Germinal center (tissue), 1 donor: ENCODE measurements at regions not wholly inside any gene's neighbourhood (a gene's known extent, or its start where the extent isn't known, plus 50 kb on each side); places are given as distances from the start of the nearest gene placed in this dataset.
"Not testable (repeated sequence)": the region's sequence is repeated elsewhere in the genome, so short reads cannot be mapped to it uniquely, and the experiment has no call there.

ENCODE experiments used
- DNase-seq: peaks from one replicate; pipeline ENCODE4 v3.0.0; 2012; ENCODE audit warnings: mixed read lengths, low spot score

GRCh38 chr4:183816077-183816476, 89.0 kb upstream of the STOX2 start:
- no peak for DNase-seq

GRCh38 chr4:183816882-183817509, 88.1 kb upstream of the STOX2 start:
- DNase-seq: no peak

DNA sequence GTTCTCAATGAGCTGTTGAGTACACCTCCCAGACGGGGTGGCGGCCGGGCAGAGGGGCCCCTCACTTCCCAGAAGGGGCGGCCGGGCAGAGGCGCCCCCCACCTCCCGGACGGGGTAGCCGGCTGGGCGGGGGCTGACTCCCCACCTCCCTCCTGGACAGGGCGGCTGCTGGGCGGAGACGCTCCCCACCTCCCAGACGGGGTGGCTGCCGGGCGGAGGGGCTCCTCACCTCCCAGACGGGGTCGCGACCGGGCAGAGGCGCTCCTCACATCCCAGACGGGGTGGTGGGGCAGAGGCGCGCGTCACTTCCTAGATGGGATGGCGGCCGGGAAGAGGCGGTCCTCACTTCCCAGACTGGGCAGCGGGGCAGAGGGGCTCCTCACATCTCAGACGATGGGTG, 86.5 kb upstream of the STOX2 start:
- not testable (repeated sequence) for DNase-seq

GRCh38 chr4:183821076-183821853, 83.8 kb upstream of the STOX2 start:
- DNase-seq: no peak

DNA sequence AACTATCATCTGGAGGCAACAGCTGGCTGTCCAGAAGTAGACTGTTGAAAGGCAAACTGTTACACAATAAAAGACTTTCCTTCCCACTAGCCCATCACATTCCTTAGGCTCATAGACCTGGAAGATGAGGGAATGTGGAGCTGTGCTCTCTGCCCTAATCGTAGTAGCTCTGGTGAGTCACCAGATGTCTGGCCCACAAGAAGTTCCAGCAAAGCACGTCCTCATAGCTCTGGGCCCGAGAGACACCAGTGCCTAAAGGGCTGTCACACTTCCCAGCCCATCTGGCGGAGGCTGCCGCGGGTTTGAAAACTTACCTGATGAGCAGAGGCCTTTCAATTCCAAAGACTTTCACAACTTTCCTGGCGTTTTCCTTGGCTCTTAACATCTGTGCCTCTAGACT, 81.7 kb upstream of the STOX2 start:
- no peak for DNase-seq

GRCh38 chr4:183825346-183825745, 79.8 kb upstream of the STOX2 start:
- no peak for DNase-seq

DNA sequence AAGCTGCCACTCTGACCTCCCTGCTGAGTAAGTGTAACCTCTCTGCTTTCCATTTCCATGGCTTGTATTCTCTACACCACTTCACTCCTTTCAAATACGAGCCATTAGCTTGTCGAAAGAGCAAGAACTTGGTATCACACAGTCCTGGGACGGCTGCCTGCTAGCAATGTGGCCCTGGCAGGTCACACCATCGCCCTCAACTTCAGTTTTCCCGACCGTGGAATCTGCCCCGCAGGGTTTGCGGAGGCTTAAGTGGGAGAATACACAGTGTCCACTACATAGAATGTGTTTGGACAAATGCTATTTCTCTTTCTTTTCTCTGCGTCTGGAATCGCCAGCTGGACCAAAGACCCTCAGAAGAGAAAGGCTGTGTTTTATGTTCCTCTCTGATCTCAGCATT, 78.6 kb upstream of the STOX2 start:
- DNase-seq: no peak

GRCh38 chr4:183828125-183828524, 77.0 kb upstream of the STOX2 start:
- DNase-seq: no peak

GRCh38 chr4:183828839-183829238, 76.3 kb upstream of the STOX2 start:
- DNase-seq: no peak

DNA sequence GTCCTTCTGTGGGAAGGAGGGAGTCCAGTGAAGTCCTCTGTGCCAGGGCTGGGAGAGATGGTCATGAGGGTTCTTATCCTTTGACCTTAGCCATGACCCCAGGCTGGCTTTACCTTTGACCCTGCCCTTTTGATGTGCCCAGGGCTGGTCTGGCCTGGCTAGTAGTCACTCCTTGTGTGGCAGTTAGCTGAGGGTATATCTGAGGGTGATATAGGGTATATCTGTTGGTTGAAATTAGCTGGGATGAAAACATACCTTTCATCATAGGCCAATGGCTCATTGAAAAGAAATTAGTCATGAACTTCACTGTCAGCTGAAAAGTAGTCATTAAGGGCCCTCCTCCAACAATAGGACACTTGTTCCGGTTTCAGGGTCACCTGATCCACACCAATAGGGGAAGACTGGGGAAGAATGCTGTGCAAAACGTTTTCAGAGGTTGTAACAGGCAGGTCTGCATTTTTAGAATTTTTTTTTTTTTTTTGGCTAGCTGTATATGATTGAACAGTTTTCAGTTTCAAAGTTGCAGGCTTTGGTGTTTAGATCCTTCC, 74.6 kb upstream of the STOX2 start:
- DNase-seq: no peak

DNA sequence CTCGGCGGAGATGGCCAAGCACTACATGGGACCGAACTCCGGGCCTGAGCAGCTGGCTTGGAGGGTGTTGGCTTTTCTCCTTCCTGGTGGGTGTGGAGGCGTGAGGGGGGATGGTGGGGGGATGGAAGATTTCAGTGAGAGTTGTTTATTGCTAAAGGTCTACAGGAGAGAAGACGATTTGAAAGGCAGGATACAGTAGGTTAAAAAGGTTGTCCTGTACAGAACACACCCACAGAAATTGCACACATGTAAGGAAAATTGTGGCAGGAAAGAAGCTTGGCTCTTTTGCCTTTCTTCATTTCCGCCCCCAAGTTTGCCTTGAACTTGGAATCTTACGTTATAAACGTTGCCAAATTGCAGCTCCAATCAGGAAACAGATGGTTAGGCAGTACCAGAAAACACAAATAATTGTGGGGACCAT, 74.1 kb upstream of the STOX2 start:
- no peak for DNase-seq

- no peak for DNase-seq
Observed at GRCh38 chr4:183831683-183832082, 73.4 kb upstream of the STOX2 start.

DNA sequence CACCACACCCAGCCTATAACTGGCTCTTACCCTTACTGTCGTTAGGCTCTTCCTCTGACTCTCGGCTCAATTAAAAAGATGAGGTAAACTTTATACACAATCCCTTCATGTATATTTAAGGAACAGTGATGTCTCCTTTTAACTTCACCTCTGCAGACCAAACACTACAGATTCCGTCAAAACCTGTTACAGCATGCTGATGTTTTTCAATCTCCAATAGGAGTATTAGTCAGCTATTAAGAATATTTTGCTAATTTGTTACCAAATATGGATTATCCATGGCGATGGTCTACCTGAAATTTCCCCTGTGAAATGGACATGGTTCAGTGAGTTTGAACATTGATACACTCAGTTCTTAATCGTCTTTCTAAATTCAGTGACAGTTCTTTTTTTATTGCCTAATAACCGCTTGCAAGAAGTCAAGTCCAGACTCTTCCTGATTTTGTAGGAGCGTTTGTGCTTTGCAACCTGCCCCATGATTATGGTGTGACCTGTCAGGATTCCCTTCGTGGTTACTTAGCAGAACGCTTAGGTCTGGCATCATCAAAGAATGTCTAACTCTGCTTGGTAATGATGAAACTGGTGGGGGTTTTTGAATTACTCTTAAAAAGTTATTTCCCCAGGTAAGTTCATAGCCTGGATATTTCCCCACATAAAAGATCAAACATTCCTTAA, 72.2 kb upstream of the STOX2 start:
- DNase-seq: no peak

- no peak for DNase-seq
Observed at GRCh38 chr4:183834252-183834651, 70.9 kb upstream of the STOX2 start.

GRCh38 chr4:183837222-183837621, 67.9 kb upstream of the STOX2 start:
- DNase-seq: no peak

- DNase-seq: no peak
Observed at GRCh38 chr4:183838987-183839712, 66.0 kb upstream of the STOX2 start.

DNA sequence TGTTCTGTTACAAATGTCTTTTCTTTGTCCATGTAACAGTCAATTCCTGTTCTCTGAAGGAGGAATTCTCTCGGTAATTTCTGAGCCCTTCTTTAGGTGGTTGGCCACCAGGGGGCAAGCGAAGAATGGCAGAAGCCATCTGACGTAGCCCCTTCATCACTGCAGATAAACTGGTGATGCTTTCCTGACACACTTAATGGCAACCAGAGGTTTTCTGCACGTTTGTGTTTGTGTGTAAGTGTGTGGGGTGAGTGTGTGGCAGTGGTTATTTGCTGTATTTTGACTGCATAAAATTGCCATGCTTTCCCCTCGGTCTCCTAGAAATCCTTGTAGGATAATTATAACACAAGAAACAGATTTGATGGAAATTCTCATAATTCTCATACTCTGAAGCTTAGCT, 64.8 kb upstream of the STOX2 start:
- peak; percentile 63 for DNase-seq

- DNase-seq: no peak
Observed at GRCh38 chr4:183841001-183841400, 64.1 kb upstream of the STOX2 start.

- no peak for DNase-seq
Observed at GRCh38 chr4:183842129-183842528, 63.0 kb upstream of the STOX2 start.

DNA sequence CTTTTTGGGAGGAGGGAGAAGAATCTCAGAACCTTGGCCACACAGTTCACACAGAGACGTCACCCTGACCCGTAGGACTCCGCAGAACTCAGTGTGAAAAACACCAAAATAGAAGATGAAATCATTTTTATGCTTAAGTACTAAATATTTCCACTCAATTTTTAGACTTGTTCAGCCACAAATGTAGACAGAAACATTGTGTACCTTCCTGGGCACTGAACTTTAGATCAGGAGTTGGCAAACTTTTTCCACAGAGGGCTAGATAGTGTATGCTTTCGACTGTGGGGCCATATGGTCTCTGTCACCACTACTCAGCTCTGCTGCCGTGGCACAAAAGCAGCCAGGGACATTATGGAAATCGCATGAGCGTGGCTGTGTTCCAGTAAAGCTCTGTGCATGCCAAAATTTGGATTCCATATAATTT, 61.8 kb upstream of the STOX2 start:
- DNase-seq: no peak

GRCh38 chr4:183846951-183847350, 58.2 kb upstream of the STOX2 start:
- DNase-seq: no peak

DNA sequence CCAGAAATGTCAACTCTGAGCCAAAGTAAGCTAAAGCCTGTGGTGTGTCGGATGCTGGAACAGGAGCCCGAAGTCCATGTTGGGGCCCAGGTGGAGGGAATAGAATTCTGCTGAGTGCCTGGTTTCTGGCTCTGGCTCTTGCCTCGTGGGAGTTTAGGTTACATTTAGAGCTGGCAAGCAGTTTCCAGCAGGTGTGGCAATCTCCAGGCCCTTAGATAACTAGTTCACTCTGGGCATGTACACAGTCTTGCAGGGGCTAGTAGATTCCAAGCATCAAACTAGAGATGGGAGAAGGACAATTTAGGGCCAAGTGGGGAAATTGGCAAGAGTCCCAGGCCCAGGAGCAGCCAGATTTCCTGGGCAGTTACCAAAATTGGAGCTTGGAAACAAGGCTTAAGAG, 56.3 kb upstream of the STOX2 start:
- no peak for DNase-seq
